ENCODE measurements at regions not wholly inside any gene's neighbourhood (a gene's known extent, or its start where the extent isn't known, plus 50 kb on each side); places are given as distances from the start of the nearest gene placed in this dataset.

- Histone ChIP-seq H3K27ac (no peak overlapping the region), H3K4me3 (no peak overlapping the region), H3K36me3 (no peaks in the 10 kb centered on the region), H3K4me1 (no peaks in the 10 kb centered on the region), H3K27me3 (no peaks in the 10 kb centered on the region), H3K9me3 (no peaks in the 10 kb centered on the region)
- intact Hi-C loops (cut with DNase I), result no loop called here
- ATAC-seq (no peak), DNase-seq (no peak)
- TF ChIP-seq, protein P1, sequence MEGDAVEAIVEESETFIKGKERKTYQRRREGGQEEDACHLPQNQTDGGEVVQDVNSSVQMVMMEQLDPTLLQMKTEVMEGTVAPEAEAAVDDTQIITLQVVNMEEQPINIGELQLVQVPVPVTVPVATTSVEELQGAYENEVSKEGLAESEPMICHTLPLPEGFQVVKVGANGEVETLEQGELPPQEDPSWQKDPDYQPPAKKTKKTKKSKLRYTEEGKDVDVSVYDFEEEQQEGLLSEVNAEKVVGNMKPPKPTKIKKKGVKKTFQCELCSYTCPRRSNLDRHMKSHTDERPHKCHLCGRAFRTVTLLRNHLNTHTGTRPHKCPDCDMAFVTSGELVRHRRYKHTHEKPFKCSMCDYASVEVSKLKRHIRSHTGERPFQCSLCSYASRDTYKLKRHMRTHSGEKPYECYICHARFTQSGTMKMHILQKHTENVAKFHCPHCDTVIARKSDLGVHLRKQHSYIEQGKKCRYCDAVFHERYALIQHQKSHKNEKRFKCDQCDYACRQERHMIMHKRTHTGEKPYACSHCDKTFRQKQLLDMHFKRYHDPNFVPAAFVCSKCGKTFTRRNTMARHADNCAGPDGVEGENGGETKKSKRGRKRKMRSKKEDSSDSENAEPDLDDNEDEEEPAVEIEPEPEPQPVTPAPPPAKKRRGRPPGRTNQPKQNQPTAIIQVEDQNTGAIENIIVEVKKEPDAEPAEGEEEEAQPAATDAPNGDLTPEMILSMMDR (IDR thresholded peaks at IDR 0.05), result no peak
Measured at GRCh38 chr2:45250176-45250575, 240.9 kb upstream of the SIX2 start.

DNA sequence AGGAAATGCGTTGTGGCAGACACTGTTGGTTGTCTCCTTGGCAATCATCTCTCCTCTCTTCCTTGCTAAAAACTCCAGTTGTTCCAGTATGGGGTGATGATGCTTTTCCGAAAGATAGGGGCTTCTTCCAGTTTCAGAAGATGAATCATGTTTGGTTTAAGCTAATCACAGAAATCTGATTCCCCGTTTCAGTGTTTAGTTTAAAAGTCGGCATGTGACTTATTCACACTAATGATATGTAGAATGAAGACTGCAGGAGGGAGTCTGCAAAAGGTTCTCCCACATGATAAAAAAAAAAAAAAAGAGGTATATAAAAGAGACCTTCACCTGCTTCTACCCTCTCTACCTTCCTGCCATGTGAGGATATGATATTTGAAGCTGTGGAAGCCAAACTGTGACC, 239.0 kb upstream of the SIX2 start:
- no peaks in the 10 kb centered on the region for H3K36me3 ChIP-seq
- H3K4me3 ChIP-seq, result no peak overlapping the region
- H3K9me3 ChIP-seq, result no peaks in the 10 kb centered on the region
- no peak for ATAC-seq
- H3K27me3 ChIP-seq, result no peaks in the 10 kb centered on the region
- H3K27ac ChIP-seq, result no peak overlapping the region
- H3K4me1 ChIP-seq, result no peaks in the 10 kb centered on the region
- DNase-seq, result no peak
- TF ChIP-seq, protein P1 (IDR thresholded peaks at IDR 0.05), result no peak
- intact Hi-C loops (cut with DNase I), result no loop called here

DNA sequence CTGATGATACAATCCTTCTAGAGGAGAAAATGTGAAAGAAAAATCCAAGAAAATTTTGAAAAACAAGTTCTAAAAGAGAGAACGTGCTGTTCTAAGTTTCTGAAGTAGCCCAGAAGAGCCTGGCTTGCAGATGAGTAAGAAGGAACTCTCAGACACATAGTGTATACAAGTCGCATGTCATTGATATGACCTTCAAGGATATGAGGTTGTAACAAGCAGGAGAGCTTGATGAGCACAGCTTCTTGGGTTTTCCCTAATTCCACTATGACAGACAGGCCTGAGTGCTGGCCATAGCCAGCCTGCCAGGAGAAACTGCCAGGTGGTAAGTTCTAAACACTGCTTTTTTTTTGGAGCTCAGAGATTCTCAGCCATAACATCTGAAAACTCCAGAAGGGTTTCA, 235.7 kb upstream of the SIX2 start:
- Histone ChIP-seq H3K4me1 (peaks cover 4% of the 10 kb centered on the region), H3K27me3 (no peaks in the 10 kb centered on the region), H3K4me3 (no peak overlapping the region), H3K9me3 (no peaks in the 10 kb centered on the region), H3K36me3 (no peaks in the 10 kb centered on the region), H3K27ac (no peak overlapping the region)
- no peak for DNase-seq
- TF ChIP-seq, protein P1 (IDR thresholded peaks at IDR 0.05), result no peak
- intact Hi-C loops (cut with DNase I), result no loop called here
- no peak for ATAC-seq

- DNase-seq (no peak), ATAC-seq (peak; percentile 55)
- TF ChIP-seq, protein P1 (IDR thresholded peaks at IDR 0.05), result no peak
- Histone ChIP-seq H3K36me3 (no peaks in the 10 kb centered on the region), H3K27me3 (no peaks in the 10 kb centered on the region), H3K27ac (no peak overlapping the region), H3K4me3 (no peak overlapping the region), H3K9me3 (no peaks in the 10 kb centered on the region), H3K4me1 (peaks cover 4% of the 10 kb centered on the region)
- intact Hi-C loops (cut with DNase I), result no loop called here
Measured at GRCh38 chr2:45242161-45242741, 233.0 kb upstream of the SIX2 start.

DNA sequence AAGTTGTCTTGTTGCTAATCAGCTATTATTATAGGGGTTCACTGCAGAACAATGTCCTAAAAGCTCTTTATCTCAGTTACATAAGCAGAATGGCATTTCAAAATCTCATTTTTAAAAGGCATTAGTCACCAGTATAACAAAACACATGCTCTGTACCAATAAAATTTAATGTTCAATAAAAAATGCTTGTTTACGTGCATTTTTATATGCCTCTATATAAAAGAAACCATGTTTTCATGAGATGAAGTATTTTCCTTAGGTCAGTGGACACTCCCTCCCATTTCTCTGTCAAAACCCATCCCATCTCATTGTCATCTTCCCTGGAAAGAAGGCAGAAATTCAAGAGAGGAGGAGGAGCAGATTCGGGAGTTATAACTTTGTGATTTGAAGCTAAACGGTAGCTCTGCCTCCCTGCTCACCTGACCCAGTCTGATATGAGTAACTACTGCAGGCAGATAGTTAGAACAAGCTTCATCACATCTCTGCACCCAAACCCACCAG, 231.9 kb upstream of the SIX2 start:
- TF ChIP-seq, protein P1 (IDR thresholded peaks at IDR 0.05), result no peak
- no peaks in the 10 kb centered on the region for H3K9me3 ChIP-seq
- intact Hi-C loops (cut with DNase I), result no loop called here
- H3K27me3 ChIP-seq, result no peaks in the 10 kb centered on the region
- DNase-seq (no peak), ATAC-seq (no peak)
- no peak overlapping the region for H3K27ac ChIP-seq
- H3K36me3 ChIP-seq, result no peaks in the 10 kb centered on the region
- H3K4me1 ChIP-seq, result peaks cover 4% of the 10 kb centered on the region
- H3K4me3 ChIP-seq, result no peak overlapping the region

Data from upper lobe of right lung (tissue), 1 donor.